Activated CD8-positive, alpha-beta memory T cell treated with anti-CD3 and anti-CD28 coated beads for 4 hours (primary cell): ENCODE measurements at regions not wholly inside any gene's neighbourhood (a gene's known extent, or its start where the extent isn't known, plus 50 kb on each side); places are given as distances from the start of the nearest gene placed in this dataset.

Source experiments
- DNase-seq, 2 donors: peaks; one replicate each; pipeline ENCODE4 v3.0.0-alpha.2; 2020; ENCODE audit warnings: low read depth in 2 of 2

DNA sequence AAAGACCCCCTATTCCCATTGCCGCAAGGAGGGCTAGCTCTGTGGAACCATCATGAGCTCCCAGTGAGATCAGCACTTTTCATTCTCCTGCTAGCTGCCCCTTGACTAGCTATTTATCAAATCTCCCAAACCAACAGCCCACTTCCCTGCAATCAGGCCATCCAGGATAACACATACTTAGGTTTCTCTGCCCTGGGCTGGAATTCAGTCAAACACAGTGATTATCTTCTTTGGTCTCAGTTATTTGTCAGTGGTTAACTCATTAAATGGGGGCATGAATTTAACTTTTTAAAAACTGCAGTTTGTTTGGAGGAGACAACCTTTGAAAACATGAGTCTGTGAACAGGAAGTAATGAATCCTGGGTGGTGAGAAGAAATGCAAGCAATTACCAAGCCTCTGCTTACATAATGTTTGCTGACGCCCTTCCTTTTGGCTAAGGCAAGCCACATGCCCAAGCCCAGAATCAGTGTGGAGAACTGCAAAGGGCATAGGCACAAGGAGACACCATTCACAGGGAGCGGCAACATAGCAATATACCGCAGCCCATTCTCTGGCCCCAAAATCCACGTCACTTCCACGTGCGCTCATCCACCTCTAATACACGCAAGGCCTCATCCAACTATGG lies 275.0 kb downstream of the DRD1 start:
- no peak for DNase-seq

DNA sequence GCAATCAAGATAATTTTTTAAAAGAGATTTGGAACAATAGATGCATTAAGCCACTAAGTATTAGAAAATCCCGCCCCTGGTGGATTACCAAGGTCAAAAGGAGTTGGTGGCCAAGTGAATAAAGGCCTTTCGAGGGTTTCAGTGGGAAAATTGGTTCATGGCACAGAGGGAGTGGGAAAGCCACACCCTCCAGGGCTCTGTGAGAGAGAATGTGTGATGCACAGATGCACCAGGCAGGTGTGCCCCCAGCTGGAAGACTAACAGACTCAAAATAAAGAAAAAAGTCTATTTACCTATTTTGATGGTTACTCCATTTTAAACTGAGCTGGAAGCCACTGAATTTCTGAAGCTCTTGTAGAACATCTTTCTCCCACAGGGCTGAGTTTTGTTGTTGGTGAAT lies 278.0 kb downstream of the DRD1 start:
- DNase-seq, result no peak

DNA sequence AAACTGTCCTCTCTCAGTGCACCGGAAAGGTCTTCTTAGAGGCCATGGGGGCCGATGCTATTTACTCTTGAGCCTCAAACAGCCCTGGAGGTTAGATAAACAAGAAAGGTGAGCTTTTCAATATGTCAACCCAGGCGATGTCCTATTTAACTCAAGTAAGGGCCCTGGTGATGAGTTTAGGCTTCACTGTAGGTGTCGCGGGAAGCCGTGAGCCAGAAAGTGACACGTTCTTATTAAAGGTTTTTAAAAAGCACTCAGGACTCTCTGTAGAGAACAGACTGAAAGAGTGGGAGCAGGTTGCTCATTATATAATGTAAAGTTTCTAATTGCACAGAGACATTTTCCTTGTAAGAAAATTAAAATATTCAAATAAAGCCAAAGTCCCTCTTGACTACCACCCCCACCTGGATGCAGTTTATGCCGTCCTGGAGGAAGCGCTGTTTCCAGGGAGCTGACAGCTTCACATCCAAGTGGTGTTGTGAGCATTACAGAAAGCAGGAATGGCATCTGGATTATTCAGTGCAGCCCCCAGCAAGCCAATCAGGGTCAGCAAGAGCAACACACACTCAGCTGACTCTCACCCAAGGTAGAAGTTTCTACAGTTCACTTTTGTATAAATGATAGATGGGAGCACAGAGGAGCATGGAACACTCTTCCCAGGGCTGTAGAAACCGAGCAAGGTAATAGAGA lies 280.3 kb downstream of the DRD1 start:
- DNase-seq, result no peak

- DNase-seq, result no peak
Observed at GRCh38 chr5:175162036-175162435, 281.9 kb downstream of the DRD1 start.

GRCh38 chr5:175159956-175160355 lies 284.0 kb downstream of the DRD1 start:
- DNase-seq, result no peak

DNA sequence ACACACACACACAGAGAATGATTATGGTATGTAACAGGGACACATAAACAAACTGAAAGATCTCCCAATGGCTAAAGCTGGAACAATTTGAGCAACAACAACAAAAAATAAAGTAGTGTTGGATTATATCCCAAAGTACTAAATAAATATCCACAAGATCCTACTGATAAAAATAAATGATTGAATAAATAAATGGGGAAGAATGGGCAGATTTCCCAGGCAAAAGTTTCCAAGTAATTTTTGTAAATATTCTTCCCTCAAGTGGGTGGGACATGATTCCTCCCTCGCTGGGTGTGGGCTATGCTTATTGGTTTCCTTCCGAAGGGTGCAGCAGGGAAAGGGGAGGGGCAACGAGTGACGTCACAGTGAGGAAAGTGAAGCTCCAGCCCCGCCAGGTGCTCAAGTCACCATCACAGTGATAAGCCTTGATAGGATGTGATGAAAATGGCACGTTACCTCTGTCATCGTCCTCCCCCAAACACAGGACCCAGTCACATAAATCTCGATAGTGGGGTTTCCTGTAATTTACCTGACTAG lies 295.3 kb downstream of the DRD1 start:
- no peak for DNase-seq

GRCh38 chr5:175146733-175147132 lies 297.2 kb downstream of the DRD1 start:
- no peak for DNase-seq

- no peak for DNase-seq
Observed at GRCh38 chr5:175141421-175141820, 302.6 kb downstream of the DRD1 start.

GRCh38 chr5:175133185-175133584 lies 310.8 kb downstream of the DRD1 start:
- no peak for DNase-seq

DNA sequence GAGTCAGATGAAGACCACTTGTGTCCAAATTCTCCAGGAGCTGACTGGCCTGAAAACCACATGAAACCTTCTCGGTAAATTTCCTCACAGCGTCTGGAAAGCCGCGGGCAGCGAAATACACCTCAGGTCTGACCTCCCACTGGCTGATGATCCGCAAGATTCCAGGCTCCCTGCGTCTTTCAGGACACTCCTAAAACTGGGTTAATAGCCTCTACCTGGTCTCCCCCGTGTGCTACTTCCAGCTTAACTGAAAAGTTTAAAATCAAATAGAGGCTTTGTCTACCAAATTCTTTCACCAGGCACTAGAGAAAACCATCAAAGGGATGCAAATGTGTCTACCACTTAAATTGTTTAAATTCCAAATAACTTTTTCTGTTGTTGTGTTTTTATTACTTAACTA lies 312.6 kb downstream of the DRD1 start:
- no peak for DNase-seq

- no peak for DNase-seq
Observed at GRCh38 chr5:175129619-175130018, 314.4 kb downstream of the DRD1 start.

- DNase-seq, result no peak
Observed at GRCh38 chr5:175129121-175129520, 314.9 kb downstream of the DRD1 start.

DNA sequence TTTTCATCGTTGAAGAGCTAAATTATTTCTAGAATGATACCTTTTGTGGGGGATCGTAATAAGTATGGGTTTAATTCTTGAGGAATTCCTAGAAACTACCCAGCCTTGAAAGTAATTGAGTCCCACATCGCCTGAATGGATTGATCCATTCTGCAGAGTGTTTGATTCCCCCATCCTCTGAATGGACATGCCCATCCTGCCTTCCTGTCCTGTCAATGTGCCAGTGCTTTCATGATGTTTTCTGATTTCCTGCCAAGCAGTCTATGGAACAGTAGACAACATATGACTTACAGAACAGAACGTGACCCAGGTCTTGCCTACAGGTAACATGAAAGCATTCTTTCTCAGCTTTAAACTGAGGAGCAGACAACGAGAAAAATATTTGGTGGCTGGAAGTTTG lies 319.2 kb downstream of the DRD1 start:
- no peak for DNase-seq

DNA sequence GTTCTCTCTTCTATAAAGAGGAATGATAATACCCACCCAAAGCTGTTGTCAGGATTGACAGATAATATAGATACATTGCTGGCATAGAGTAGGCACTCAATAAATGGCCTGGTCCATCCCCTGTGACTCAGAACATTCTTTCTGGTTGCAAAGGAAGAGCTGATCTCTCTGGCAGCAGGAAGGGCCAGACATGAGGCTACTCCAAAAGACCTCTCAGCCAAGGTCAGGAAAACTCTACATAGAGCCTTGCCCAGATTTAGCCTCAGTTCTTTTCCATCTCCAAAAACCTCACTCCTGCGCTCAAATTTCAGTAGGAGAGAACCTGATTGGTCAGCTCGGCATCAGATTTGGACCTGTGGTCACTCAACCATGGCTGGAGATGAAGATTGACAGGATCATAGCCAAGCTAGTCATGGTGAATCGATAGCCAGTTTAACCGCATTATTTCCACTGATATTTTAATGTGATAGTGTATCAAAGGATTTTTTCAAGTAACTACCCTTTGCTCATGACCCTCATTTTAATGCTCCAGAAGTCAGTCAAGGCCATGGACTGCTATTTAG lies 319.6 kb downstream of the DRD1 start:
- no peak for DNase-seq

GRCh38 chr5:175123542-175123941 lies 320.4 kb downstream of the DRD1 start:
- DNase-seq, result no peak

GRCh38 chr5:175121457-175121856 lies 322.5 kb downstream of the DRD1 start:
- DNase-seq, result no peak

DNA sequence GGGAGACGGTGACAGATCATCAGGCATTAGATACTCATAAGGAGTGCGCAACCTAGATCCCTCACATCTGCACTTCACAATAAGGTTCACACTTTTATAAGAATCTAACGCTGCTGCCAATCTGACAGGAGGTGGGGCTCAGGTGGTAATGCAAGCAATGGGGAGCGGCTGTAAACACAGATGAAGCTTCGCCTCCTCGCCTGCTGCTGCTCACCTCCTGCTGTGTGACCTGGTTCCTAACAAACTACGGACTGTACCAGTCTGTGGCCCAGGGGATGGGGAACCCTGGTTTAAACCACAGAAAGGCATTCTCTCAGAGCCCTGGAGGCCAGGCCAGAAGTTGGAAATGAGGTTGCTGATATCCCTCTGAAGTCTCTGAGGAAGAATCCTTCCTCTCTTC lies 323.6 kb downstream of the DRD1 start:
- DNase-seq, result no peak

GRCh38 chr5:175118700-175119309 lies 325.2 kb downstream of the DRD1 start:
- no peak for DNase-seq

GRCh38 chr5:175116466-175117048 lies 327.4 kb downstream of the DRD1 start:
- DNase-seq, result no peak

GRCh38 chr5:175115831-175116230 lies 328.2 kb downstream of the DRD1 start:
- no peak for DNase-seq

DNA sequence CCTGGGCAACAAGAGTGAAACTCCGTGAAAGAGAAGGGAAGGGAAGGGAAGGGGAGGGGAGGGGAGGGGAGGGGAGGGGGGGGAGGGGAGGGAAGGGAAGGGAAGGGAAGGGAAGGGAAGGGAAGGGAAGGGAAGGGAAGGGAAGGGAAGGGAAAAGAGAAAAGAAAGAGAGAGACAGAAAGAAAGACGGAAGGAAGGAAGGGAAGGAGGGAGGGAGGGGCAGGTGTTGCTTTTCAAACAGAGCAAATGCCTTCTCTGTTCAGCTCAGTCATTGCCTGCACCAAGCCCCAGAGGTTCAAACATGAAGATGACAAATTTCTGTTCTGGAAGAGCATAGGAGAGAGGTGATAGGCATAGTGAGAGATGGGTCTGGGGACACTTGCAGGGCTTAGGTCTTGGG lies 330.0 kb downstream of the DRD1 start:
- no peak for DNase-seq

- no peak for DNase-seq
Observed at GRCh38 chr5:175109058-175109755, 334.8 kb downstream of the DRD1 start.
